SHP77 (cell line): ENCODE measurements at regions not wholly inside any gene's neighbourhood (a gene's known extent, or its start where the extent isn't known, plus 50 kb on each side); places are given as distances from the start of the nearest gene placed in this dataset.

ENCODE experiments used
- DNase-seq, 2 experiments: peaks; one replicate each; lab custom pipeline; 2025; lab: John Stamatoyannopoulos, UW

DNA sequence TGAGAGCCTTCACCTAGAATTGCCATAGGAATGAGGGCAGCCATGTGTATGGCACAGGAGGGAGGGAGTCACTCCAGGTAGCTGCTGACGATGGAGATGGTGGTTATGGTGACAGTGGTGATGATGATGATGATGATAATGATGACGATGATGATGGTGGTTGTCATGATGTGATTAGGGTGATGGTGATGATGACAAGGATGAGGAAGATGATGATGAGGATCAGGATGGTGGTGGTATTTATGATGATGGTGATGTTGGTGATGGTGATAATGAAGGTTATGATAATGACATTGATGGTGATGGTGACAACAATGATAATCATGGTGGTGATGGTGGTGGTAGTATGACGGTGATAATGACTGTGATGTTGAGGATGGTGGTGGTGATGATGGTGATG lies 1130.5 kb downstream of the BRD1 start:
- no peak for DNase-seq

GRCh38 chr22:48696371-48696770 lies 1131.3 kb downstream of the BRD1 start:
- no peak for DNase-seq

GRCh38 chr22:48695731-48696305 lies 1131.9 kb downstream of the BRD1 start:
- no peak for DNase-seq

DNA sequence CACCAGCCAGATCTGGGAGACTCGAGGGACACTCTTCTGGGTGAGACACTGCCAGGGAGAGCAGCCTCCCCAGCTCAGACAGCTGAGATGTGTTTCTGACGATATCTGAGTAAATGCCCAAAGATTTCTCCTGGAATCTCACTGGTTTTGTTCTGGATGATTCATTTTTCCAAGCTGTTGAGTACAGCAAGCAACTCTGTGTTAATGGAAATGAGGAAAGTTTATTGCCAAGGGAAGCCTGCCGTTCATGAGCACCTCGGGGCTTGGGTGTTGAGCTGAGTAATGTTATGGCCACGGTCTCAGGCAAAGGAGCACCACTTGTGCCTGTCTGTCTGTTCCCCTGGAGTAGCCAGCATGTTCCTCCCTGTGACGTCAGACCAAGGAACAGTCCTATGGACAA lies 1132.4 kb downstream of the BRD1 start:
- no peak for DNase-seq

DNA sequence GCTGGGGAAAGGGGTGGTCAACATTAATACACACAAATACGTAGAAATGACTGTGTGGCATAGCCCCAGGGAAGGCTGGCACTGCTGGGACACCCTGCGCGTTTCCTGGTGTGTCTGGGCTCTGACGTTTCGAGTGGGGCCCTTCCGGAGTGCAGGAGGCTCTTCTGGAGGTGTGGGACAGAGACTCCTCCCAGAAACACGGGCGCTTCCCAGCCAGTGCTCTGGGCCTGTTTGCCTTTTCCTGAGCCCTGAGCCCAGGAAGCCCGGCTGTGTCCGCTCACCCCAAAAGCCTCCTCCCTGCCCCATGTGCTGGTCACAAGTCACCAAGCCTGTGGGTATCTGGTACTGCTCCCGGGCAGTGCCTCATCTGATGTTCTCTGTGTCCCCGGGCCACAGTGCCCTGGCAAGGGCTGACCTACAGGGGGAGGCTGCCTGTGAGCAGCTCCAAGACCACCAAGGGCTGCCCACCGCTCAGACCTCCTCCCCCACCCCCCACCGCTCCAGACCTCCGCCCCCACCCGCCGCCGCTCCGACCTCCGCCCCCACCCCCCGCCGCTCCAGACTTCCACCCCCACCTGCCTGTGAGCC lies 1133.3 kb downstream of the BRD1 start:
- DNase-seq = no peak

GRCh38 chr22:48693377-48694135 lies 1134.1 kb downstream of the BRD1 start:
- DNase-seq = no peak

- no peak for DNase-seq
Observed at GRCh38 chr22:48692734-48693376, 1134.8 kb downstream of the BRD1 start.

DNA sequence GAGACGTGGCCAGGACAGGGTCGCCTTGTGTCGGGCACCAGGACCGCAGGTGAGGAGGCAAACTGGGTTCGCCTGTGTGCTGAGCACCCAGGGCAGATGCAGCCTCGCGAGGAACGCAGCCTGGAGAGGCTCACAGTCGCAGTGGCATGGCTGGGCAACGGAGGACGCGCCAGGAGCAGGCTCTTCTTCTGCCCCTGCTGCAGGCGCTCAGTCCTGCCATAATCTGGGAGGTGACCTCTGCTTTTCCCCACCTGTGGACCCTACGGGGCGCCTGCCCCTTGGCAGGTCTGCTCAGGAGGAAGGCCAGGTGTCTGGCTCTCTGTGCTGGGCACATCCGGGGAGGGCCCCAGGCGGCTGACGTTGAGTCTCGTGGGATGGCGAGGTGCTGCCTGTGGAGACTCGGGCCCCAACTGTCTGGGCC lies 1136.2 kb downstream of the BRD1 start:
- DNase-seq = peak in 1 of 2 experiments; percentile 16

GRCh38 chr22:48690583-48691317 lies 1136.9 kb downstream of the BRD1 start:
- DNase-seq = no peak

DNA sequence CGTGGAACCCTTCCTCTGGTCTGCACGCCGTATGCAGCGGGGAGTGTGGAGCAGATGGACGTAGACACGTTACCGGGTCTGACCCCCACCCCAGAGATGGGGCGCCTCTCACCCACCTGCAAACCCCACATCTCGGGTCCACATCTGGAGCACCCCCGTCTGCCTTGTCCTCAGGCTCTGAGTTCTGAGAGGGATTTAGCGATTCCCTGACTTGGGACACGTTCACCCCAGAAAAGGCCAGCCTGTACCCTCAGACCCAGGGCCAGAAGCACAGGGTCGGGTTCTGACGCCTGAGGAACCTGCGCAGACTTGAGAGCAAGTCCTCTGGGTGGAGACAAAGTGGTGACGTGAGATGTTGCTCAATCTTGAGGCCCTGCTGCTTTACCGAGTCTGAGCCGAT lies 1138.5 kb downstream of the BRD1 start:
- no peak for DNase-seq

DNA sequence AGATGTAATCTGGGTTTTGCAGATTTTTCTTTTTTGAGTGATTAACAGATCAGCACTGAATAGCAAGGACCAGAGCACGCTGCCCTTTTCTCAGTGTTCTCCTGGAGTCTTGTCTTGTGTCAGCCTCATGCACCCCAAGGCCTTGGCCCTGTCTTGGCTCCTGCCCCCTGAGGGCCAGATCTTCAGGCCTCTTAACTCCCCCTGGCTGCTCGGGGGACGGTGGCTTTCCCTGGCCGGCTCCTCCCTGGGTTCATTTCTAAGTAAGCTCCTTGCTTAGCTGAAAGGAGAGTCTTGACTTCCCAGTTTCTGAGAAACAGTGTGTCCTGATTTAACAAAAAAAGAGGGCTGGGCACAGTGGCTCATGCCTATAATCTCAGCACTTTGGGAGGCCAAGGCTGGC lies 1139.3 kb downstream of the BRD1 start:
- no peak for DNase-seq

- DNase-seq = no peak
Observed at GRCh38 chr22:48687606-48688005, 1140.1 kb downstream of the BRD1 start.

DNA sequence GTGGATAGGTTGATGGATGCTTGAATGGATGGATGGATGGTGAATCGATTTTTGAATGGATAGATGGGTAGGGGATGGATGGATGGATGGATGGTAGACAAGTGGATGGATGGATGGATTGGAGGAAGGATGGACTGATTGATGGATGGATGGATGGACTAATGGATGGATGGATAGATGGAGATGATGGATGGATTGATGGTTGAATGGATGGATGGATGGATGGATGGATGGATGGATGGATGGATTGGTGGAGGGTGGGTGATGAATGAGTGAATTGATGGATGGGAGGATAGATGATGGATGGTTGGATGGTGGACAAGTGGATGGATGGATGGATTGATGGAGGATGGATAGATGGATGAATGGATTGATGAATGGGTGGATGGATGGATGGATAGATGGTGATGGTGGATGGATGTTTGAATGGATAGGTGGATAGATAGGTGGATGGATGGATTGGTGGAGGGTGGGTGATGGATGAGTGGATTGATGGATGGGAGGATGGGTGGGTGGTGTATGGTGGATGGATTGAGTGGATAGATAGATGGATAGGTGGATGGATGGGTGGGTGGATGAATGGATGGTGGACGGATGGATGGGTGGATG lies 1140.9 kb downstream of the BRD1 start:
- DNase-seq = no peak

- no peak for DNase-seq
Observed at GRCh38 chr22:48685767-48686166, 1141.9 kb downstream of the BRD1 start.

DNA sequence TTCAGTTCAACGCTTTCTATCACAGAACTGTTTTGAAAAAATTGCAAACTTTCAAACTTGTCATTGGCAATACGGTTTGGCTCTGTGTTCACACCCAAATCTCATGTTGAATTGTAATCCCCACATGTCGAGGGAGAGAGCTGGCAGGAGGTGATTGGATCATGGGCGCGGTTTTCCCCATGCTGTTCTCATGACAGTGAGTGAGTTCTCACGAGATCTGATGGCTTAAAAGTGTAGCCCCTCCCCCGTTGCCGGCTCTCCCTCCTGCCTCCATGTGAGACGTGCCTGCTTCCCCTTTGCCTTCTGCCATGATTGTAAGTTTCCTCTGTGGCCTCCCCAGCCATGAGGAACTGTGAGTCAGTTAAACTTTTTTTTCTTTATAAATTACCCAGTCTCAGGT lies 1144.0 kb downstream of the BRD1 start:
- DNase-seq = no peak

DNA sequence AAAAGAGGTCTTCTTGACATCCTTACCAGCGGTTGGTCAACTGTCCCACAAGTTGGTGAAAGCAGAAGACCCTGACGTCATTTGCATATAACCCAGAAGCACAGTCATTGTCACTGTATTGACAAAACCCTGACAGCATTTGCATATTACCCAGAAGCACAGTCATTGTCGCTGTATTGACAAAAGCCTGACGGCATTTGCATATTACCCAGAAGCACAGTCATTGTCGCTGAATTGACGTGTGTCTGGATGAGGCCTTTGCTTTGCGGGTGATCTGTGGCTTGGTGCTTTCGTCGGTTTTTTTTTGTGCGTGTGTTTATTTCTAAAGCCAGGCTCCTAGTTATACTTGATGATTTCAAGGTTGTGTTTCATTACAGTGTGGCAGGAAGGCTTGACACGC lies 1145.2 kb downstream of the BRD1 start:
- no peak for DNase-seq

- DNase-seq = no peak
Observed at GRCh38 chr22:48680601-48681000, 1147.1 kb downstream of the BRD1 start.

- DNase-seq = no peak
Observed at GRCh38 chr22:48679656-48680555, 1147.8 kb downstream of the BRD1 start.

DNA sequence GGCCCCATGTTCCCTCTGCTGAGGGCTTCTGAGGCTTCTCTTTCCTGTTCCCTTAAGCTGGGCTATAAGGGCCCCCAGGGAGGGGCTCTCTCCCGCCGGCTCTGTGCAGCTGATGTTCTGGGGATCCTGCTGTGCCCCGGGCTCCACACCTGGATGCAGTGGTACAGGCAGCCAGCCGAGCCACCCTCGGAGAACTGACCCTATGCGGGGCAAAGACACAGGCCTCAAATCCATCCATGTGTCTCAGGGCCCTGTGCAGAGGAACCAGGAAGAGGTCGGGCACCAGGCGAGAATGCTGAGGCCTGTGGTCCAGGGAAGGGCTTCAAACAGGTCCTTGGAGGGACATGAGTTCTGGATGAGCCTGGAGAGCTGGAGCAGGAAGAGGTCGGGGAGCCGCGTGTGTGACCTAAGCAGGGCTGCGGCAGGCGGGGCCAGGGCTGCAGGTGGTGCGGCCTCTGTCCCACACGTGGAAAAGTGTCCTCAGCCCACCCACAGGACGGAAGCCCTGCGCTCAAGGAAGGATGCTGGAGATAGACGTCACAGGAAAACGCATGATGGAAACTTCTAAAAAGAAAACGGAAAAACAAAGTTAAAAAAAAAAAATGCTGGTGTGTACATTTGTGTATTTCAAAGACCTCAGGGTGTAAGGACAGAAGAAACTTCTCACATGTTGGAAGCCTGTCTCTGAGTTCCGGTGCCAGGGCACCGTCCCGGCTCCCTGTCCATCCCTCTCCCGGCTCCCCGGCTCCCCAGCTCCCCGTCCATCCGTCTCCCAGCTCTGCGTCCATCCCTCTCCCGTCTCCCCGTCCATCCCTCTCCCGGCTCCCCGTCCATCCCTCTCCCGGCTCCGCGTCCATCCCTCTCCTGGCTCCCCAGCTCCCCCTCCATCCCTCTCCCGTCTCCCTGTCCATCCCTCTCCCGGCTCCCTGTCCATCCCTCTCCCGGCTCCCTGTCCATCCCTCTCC lies 1149.2 kb downstream of the BRD1 start:
- no peak for DNase-seq

- no peak for DNase-seq
Observed at GRCh38 chr22:48677621-48678020, 1150.1 kb downstream of the BRD1 start.
